ENCODE measurements at regions not wholly inside any gene's neighbourhood (a gene's known extent, or its start where the extent isn't known, plus 50 kb on each side); places are given as distances from the start of the nearest gene placed in this dataset.

- TF ChIP-seq, protein P1, sequence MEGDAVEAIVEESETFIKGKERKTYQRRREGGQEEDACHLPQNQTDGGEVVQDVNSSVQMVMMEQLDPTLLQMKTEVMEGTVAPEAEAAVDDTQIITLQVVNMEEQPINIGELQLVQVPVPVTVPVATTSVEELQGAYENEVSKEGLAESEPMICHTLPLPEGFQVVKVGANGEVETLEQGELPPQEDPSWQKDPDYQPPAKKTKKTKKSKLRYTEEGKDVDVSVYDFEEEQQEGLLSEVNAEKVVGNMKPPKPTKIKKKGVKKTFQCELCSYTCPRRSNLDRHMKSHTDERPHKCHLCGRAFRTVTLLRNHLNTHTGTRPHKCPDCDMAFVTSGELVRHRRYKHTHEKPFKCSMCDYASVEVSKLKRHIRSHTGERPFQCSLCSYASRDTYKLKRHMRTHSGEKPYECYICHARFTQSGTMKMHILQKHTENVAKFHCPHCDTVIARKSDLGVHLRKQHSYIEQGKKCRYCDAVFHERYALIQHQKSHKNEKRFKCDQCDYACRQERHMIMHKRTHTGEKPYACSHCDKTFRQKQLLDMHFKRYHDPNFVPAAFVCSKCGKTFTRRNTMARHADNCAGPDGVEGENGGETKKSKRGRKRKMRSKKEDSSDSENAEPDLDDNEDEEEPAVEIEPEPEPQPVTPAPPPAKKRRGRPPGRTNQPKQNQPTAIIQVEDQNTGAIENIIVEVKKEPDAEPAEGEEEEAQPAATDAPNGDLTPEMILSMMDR (IDR thresholded peaks at IDR 0.05; ENCODE audit: insufficient read depth, low read length, poor library complexity, severe bottlenecking): no peak
- no peak overlapping the region for H3K4me3 ChIP-seq (replicated peaks; ENCODE audit: low read depth, low read length)
These were observed 368.7 kb downstream of the C12orf75 start for GRCh38 chr12:105699209-105699608.

GRCh38 chr12:105704787-105705186 lies 374.3 kb downstream of the C12orf75 start:
- no peak for DNase-seq (ENCODE audit: extremely low read depth, insufficient read length)

More at GRCh38 chr12:105699209-105699608, 368.7 kb downstream of the C12orf75 start:
- Histone ChIP-seq H3K36me3 (ENCODE audit: control insufficient read depth, insufficient read depth, low read length) (no peaks in the 10 kb centered on the region), H3K27me3 (replicated peaks; ENCODE audit: control insufficient read depth, insufficient read depth, low read length) (no peaks in the 10 kb centered on the region)
- no peak for DNase-seq (ENCODE audit: extremely low read depth, insufficient read length)

GRCh38 chr12:105705235-105705634 lies 374.7 kb downstream of the C12orf75 start:
- no peak overlapping the region for H3K4me3 ChIP-seq (replicated peaks; ENCODE audit: low read depth, low read length)
- H3K36me3 ChIP-seq (ENCODE audit: control insufficient read depth, insufficient read depth, low read length): no peaks in the 10 kb centered on the region
- no peak for DNase-seq (ENCODE audit: extremely low read depth, insufficient read length)
- TF ChIP-seq, protein P1 (IDR thresholded peaks at IDR 0.05; ENCODE audit: insufficient read depth, low read length, poor library complexity, severe bottlenecking): no peak
- H3K27me3 ChIP-seq (replicated peaks; ENCODE audit: control insufficient read depth, insufficient read depth, low read length): no peaks in the 10 kb centered on the region

More at GRCh38 chr12:105704787-105705186, 374.3 kb downstream of the C12orf75 start:
- Histone ChIP-seq H3K27me3 (replicated peaks; ENCODE audit: control insufficient read depth, insufficient read depth, low read length) (no peaks in the 10 kb centered on the region), H3K4me3 (replicated peaks; ENCODE audit: low read depth, low read length) (no peak overlapping the region), H3K36me3 (ENCODE audit: control insufficient read depth, insufficient read depth, low read length) (no peaks in the 10 kb centered on the region)
- TF ChIP-seq, protein P1 (IDR thresholded peaks at IDR 0.05; ENCODE audit: insufficient read depth, low read length, poor library complexity, severe bottlenecking): no peak

- DNase-seq (ENCODE audit: extremely low read depth, insufficient read length): no peak
- Histone ChIP-seq H3K36me3 (ENCODE audit: control insufficient read depth, insufficient read depth, low read length) (no peaks in the 10 kb centered on the region), H3K4me3 (replicated peaks; ENCODE audit: low read depth, low read length) (no peak overlapping the region), H3K27me3 (replicated peaks; ENCODE audit: control insufficient read depth, insufficient read depth, low read length) (no peaks in the 10 kb centered on the region)
- TF ChIP-seq, protein P1 (IDR thresholded peaks at IDR 0.05; ENCODE audit: insufficient read depth, low read length, poor library complexity, severe bottlenecking): peak; percentile 81
These were observed 375.3 kb downstream of the C12orf75 start for GRCh38 chr12:105705765-105706164.

- H3K4me3 ChIP-seq (replicated peaks; ENCODE audit: low read depth, low read length): no peak overlapping the region
- no peaks in the 10 kb centered on the region for H3K36me3 ChIP-seq (ENCODE audit: control insufficient read depth, insufficient read depth, low read length)
- no peak for DNase-seq (ENCODE audit: extremely low read depth, insufficient read length)
- no peaks in the 10 kb centered on the region for H3K27me3 ChIP-seq (replicated peaks; ENCODE audit: control insufficient read depth, insufficient read depth, low read length)
- TF ChIP-seq, protein P1 (IDR thresholded peaks at IDR 0.05; ENCODE audit: insufficient read depth, low read length, poor library complexity, severe bottlenecking): no peak
These were observed 376.0 kb downstream of the C12orf75 start for GRCh38 chr12:105706321-105706972.

DNA sequence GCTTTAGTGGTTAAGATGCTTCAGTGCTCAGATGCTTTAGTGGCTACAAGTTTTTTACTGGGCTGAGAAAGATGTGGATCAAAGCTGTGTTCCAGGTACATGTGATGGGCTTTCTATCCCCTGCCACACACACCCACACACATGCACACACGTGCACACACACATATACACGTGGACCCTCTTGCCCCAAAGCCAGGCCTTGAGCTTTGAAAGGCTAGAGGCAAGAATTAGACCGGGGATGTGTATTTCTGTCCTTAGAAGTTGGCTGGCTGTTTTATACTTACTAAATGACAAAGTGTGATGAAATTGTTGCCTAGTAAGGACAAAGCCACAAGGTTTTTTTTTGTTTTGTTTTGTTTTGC lies 376.5 kb downstream of the C12orf75 start:
- no peak overlapping the region for H3K4me3 ChIP-seq (replicated peaks; ENCODE audit: low read depth, low read length)
- H3K36me3 ChIP-seq (ENCODE audit: control insufficient read depth, insufficient read depth, low read length): no peaks in the 10 kb centered on the region
- no peaks in the 10 kb centered on the region for H3K27me3 ChIP-seq (replicated peaks; ENCODE audit: control insufficient read depth, insufficient read depth, low read length)
- no peak for DNase-seq (ENCODE audit: extremely low read depth, insufficient read length)
- TF ChIP-seq, protein P1 (IDR thresholded peaks at IDR 0.05; ENCODE audit: insufficient read depth, low read length, poor library complexity, severe bottlenecking): no peak
